GM20000 (cell line): ENCODE measurements at regions not wholly inside any gene's neighbourhood (a gene's known extent, or its start where the extent isn't known, plus 50 kb on each side); places are given as distances from the start of the nearest gene placed in this dataset.

Source experiments
- DNase-seq: peaks from one replicate; pipeline ENCODE4 v3.0.0; 2012; ENCODE audit warnings: low spot score
- TF ChIP-seq, protein P1 (sequence below): IDR thresholded peaks from 2 replicates; pipeline ENCODE4 v1.5.1; 2012; ENCODE audit warnings: mild to moderate bottlenecking, control low read depth; ENCODE audit errors: extremely low read depth, missing control alignments

DNA sequence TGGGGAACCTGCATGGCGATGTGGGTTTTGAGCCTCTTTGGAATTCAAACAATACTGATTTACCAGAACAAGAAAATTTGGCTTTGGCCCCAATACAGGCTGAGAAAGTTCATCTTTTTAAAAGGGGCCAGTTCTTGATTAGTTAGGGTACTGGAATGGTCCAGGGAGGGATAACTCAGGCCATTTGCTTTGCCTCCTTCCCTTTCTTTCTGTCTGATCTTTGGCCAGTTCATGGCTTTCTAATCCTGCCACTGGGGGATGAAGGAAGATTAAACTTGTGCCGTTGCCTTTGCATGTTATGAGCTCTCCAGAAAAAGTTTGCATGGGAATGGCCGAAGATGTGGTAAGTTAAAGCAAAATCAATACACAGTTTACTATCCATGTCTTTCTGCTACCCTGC lies 78.4 kb downstream of the ADAMTS15 start:
- no peak for DNase-seq
- TF ChIP-seq, protein P1, sequence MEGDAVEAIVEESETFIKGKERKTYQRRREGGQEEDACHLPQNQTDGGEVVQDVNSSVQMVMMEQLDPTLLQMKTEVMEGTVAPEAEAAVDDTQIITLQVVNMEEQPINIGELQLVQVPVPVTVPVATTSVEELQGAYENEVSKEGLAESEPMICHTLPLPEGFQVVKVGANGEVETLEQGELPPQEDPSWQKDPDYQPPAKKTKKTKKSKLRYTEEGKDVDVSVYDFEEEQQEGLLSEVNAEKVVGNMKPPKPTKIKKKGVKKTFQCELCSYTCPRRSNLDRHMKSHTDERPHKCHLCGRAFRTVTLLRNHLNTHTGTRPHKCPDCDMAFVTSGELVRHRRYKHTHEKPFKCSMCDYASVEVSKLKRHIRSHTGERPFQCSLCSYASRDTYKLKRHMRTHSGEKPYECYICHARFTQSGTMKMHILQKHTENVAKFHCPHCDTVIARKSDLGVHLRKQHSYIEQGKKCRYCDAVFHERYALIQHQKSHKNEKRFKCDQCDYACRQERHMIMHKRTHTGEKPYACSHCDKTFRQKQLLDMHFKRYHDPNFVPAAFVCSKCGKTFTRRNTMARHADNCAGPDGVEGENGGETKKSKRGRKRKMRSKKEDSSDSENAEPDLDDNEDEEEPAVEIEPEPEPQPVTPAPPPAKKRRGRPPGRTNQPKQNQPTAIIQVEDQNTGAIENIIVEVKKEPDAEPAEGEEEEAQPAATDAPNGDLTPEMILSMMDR: no peak

DNA sequence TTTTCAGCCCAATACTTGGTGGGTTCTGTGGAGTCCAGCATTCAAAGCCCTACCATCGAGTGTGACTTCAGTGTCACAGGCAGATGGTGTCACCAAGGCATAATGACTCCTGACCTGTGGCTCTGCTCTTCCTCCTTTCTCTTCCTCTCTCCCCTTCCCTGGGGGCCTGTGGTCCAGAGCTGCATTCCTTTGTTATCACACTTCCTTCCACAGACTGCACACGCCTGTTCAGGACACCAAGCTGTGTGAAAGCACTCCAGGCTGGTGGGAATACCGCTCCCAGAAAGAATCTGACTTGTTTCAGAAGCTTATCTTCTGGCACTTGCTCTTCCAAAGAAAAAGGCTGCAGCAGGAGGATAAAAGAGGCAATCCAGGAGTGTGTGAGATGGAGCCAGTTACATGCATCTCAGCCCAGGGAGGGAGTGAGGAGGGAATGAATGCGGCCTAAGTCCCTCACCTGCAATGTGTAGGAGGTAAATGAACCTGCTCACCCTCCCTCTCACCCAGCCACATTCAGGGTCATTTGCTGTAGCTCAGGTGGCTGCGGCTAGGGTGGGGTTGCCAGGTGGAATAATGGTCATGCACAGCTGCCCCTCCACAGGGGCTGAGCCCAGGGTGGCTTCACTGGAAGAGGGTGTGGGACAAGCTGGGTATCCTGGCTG lies 79.3 kb downstream of the ADAMTS15 start:
- TF ChIP-seq, protein P1: no peak
- no peak for DNase-seq

DNA sequence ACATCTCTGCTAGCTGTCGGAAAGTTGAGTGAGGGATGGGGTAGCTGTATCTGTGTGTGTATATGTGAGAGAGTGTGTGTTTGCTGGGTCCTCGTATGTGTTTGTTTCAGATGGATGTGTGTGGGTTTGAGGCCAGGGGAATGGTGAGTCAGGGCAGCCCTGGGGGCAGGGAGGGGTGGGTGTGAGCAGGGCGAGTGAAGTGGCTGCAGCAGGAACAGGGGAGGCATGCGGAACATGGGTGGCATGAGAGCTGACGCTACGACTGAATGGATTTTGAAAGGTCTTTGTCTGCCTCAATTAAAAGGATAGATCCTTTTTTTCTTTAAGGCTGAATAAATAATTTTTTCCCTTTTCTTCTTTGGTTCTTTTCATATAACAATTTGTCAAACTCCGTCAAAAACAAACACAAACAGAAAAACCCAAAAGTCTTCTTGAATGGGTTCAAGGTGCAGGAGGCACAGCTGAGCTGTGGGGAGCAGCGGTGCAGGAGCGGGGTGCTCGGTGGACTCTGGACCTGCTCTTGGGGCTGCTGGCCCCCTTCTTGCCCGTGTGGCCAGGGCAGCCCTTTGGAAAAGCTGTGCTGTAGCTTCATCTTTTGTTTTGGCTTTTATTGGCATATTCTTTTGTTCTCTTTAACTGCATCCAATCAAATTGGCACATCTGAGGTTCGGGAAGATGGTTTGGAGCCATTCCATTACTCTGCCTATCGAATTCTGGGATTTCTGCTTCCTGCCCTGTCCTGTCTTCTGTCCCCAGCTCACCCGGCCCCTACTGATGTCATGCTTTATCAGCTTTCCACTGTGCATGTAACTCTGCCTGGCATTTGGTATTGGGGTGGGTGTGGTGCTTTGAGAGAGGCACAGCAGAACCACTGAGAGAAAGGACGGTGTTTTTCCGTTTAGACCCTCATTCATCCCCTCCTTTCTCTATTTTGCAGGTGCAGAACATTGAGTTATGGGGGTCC lies 80.1 kb downstream of the ADAMTS15 start:
- DNase-seq: no peak
- TF ChIP-seq, protein P1: no peak

DNA sequence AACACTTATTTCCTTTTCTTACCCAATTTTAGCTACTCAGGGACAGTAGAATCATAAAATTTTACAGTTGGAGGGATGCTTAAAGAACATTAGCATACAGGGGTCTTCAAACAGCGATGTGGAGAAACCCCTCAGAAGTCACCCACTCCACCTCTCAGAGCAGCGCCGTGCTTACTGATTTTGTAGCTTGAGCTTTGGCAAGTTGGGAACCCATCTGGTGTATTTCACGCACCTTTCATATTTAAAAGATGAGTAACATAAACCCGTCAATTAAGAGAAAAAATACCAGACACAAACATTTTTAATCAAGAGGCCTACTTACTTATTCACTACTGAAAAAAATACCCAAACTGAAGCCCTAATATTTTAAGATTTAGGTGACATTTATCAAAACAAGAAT lies 80.9 kb downstream of the ADAMTS15 start:
- TF ChIP-seq, protein P1: no peak
- no peak for DNase-seq

DNA sequence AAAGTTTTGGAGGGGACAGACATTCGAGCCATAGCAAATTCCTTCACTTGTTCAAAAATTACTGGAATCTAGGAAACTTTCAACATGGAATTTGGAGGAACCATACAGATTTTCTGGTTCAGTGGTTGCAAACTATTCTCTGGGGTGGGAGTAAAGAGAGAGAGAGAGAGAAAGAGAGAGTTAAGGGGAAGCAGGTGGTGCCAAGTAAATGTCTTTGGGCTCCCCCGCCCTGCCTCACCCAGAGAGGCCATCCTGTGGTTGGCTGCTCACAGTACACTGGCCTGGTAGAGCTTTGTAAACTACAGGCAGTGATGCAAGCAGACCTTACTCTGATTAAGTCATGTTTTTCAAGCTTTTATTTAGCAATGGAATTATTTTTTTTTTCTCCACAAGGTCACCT lies 82.6 kb downstream of the ADAMTS15 start:
- TF ChIP-seq, protein P1: no peak
- no peak for DNase-seq

DNA sequence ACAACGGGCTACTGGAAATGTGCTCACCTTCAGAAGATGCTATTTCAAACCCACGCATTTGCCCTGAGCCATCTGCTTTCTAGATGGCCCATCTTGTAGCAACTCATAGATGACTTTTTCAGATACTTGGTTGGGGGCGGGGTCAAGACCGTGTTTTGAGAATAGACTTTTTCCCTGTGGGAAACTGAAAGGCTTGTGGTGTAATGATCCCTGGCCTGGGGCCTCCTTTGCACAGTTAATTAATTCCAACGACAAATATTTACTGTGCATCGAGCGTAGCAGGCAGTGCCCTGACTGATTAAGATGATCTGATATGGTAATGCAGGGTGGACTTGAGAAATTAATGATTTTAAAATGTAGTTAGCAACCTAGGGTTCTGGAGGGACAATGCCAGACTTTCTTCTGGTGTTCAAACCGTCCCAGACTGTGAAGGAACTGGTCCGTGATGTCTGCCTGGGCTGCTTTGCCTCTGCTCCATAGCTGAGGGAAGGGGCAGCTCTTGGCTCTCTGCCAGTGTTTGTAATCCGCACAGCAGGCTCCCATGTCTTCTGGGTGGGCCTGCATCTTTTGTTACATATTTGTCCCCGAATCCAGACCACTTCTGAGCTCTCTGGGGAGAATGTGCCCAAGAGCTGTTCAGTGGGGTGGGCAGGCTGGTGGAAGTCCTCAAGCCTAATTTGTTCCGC lies 84.8 kb downstream of the ADAMTS15 start:
- TF ChIP-seq, protein P1: no peak
- DNase-seq: no peak
